GM12872 (cell line): ENCODE measurements at regions not wholly inside any gene's neighbourhood (a gene's known extent, or its start where the extent isn't known, plus 50 kb on each side); places are given as distances from the start of the nearest gene placed in this dataset.
A peak's percentile ranks its signal among the peaks of the same experiment; 100 is the strongest.

Experiments
- TF ChIP-seq, protein P1 (sequence below): IDR thresholded peaks from 3 replicates; pipeline ENCODE4 v1.5.1; 2011; ENCODE audit warnings: low read depth, mild to moderate bottlenecking, low read length, moderate library complexity; ENCODE audit not compliant: insufficient read depth

- TF ChIP-seq, protein P1, sequence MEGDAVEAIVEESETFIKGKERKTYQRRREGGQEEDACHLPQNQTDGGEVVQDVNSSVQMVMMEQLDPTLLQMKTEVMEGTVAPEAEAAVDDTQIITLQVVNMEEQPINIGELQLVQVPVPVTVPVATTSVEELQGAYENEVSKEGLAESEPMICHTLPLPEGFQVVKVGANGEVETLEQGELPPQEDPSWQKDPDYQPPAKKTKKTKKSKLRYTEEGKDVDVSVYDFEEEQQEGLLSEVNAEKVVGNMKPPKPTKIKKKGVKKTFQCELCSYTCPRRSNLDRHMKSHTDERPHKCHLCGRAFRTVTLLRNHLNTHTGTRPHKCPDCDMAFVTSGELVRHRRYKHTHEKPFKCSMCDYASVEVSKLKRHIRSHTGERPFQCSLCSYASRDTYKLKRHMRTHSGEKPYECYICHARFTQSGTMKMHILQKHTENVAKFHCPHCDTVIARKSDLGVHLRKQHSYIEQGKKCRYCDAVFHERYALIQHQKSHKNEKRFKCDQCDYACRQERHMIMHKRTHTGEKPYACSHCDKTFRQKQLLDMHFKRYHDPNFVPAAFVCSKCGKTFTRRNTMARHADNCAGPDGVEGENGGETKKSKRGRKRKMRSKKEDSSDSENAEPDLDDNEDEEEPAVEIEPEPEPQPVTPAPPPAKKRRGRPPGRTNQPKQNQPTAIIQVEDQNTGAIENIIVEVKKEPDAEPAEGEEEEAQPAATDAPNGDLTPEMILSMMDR, result no peak
Measured at GRCh38 chr2:40827392-40827791, 375.5 kb upstream of the SLC8A1 start.

- TF ChIP-seq, protein P1, result no peak
Measured at GRCh38 chr2:40831321-40831873, 379.5 kb upstream of the SLC8A1 start.

DNA sequence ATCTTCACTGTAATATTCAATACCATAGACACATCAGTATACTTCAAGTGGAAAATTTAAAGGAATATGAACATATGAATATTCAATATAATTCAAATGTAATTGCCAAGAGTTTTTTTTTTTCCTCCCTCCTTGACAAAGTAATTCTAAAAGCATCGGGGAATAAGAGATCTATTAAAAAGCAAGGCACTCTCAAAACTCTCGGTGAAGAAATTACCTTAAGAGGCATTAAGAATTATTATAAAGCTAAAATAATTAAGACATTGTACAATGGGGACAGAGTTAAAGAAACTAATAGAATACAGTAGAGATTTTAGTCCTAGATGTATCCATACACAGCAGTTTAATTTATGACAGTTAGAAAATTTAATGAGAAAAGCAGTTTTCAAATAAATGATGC lies 390.0 kb upstream of the SLC8A1 start:
- TF ChIP-seq, protein P1, result no peak

DNA sequence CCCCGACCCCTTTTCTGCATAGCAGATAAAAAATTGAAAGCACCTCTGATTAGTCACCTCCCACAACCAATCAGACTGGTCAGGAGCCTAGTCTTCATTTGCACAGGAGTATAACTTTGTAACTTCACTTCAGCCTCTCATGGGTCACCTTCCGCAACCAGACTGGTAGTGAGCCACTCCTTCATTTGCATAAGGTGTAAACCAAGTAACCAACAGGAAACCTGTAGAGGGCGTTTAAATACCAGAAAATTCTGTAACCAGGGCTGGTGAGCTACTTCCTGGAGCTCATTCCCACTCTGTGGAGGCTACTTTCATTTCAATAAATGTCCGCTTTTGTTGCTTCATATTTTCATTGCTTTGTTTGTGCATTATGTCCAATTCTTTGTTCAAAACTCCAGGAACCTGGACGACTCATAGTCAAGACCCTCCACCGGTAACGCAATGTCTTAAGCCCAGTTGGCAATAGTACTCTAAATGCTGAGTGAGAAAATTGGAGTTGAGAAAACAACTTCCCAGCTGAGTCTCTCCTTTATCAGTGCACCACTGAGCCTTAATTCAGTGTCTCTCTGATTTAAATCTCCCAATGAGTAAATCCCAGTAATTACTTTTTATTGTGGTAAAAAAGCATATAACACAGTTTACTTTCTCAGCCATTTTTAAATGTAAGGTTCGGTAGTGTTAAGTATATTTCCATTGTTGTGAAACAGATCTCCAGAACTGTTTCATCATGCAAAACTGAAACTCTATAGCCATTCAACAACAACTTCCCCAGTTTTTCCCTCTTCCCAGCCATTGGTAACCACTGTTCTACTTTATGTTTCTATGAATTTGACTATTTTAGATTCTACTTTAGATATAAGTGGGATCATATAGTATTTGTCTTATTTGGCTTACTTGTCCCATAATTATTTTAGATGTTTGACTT lies 392.7 kb upstream of the SLC8A1 start:
- TF ChIP-seq, protein P1, result 0 out of 3 replicates have a peak, but pooled peaks have one; percentile 9

DNA sequence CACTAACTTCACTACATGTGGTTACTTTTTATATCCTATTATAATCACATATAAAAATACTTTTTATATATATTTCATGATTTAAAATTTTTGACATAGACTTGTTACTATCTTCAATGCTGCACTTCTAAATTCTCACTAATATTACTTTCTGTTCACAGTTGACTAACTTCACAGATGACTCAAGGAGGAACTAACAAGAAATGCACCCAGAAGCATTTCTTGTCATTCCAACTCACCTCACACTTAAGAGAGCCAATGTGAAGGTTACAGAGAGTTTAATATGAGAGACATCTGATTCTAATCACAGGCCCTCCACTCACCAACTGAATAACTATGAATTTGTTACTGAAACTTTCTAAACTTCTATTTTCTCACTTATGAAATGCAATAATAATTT lies 399.8 kb upstream of the SLC8A1 start:
- TF ChIP-seq, protein P1, result no peak

DNA sequence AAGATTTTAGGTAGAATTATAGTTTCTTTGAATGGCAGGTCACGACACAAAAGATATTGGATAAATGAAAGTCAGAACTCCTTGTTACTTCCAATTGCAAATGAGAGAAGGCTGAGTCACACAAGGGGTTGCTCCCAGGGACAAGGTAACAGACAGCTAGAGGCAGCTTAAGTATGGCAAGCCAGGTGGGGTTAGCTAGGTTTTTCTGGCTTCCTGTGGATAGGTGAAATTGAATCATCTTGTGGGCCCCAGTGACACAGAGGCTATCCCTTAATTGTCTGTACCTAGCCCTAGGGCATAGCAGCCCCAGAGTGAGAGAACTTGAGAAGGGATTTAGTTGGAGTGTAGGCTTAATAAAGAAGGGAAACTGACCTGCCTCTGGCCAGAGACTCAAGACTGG lies 407.7 kb upstream of the SLC8A1 start:
- TF ChIP-seq, protein P1, result no peak

GRCh38 chr2:40867829-40868228 lies 415.9 kb upstream of the SLC8A1 start:
- TF ChIP-seq, protein P1, result no peak
